IMR-90 (cell line): ENCODE measurements at regions not wholly inside any gene's neighbourhood (a gene's known extent, or its start where the extent isn't known, plus 50 kb on each side); places are given as distances from the start of the nearest gene placed in this dataset.

ENCODE experiments used
- ATAC-seq: fragments of 200-7000 bp; cut with Tn5 transposase; 2 replicates; pipeline ENCODE4 v1.9.1; 2020; ENCODE audit warnings: low read depth, mild to moderate bottlenecking, moderate library complexity
- BruUV-seq: library from RNA; stranded (reverse); fragments of 400-500 nt; replicated peaks from 2 replicates; lab custom pipeline; 2021; lab: Mats Ljungman, UMichigan
- CTCF ChIA-PET: fragments of 300-600 bp; formaldehyde crosslinking; extraction: SDS; loops from one replicate; lab custom pipeline; 2021; ENCODE audit warnings: antibody characterized with exemption; lab: Yijun Ruan, JAX
- POLR2A ChIA-PET: fragments of 300-600 bp; sonication (Branson Sonifier 250); formaldehyde crosslinking; loops from one replicate; lab custom pipeline; 2022; ENCODE audit warnings: antibody characterized with exemption; ENCODE audit not compliant: unreplicated experiment; lab: Charles Lee
- DNase-seq: peaks from one replicate; pipeline ENCODE4 v3.0.0; 2013
- H2AFZ ChIP-seq: replicated peaks from 2 replicates; pipeline ENCODE3; 2013; ENCODE audit warnings: low read length, mild to moderate bottlenecking; ENCODE audit not compliant: poor library complexity
- H2AK5ac ChIP-seq: 2 replicates; pipeline ENCODE4 v1.6.1; 2013; ENCODE audit warnings: low read depth, low read length, inconsistent platforms
- H2AK9ac ChIP-seq: replicated peaks from 2 replicates; pipeline ENCODE3; 2013; ENCODE audit warnings: mild to moderate bottlenecking, low read depth, low read length, moderate library complexity; ENCODE audit not compliant: poor library complexity
- H2BK120ac ChIP-seq: 2 replicates; pipeline ENCODE4 v1.6.1; 2013; ENCODE audit warnings: low read depth, low read length, inconsistent platforms
- H2BK15ac ChIP-seq: 3 replicates; pipeline ENCODE4 v1.6.1; 2013; ENCODE audit warnings: low read depth, low read length, inconsistent platforms
- H2BK20ac ChIP-seq: 2 replicates; pipeline ENCODE4 v1.6.1; 2013; ENCODE audit warnings: low read depth, mild to moderate bottlenecking, inconsistent platforms, low read length, moderate library complexity
- H2BK5ac ChIP-seq: 2 replicates; pipeline ENCODE4 v1.6.1; 2013; ENCODE audit warnings: mild to moderate bottlenecking, low read depth, low read length, inconsistent platforms; ENCODE audit not compliant: poor library complexity, severe bottlenecking
- H3K14ac ChIP-seq: replicated peaks from 2 replicates; pipeline ENCODE4 v1.6.1; 2013; ENCODE audit warnings: low read depth, low read length, inconsistent platforms
- H3K18ac ChIP-seq: 2 replicates; pipeline ENCODE4 v1.6.1; 2013; ENCODE audit warnings: low read depth, low read length, control low read depth
- H3K23ac ChIP-seq: 2 replicates; pipeline ENCODE4 v1.6.1; 2013; ENCODE audit warnings: low read depth, low read length, inconsistent platforms
- H3K27ac ChIP-seq: 2 replicates; pipeline ENCODE4 v1.5.1; 2013; ENCODE audit warnings: mild to moderate bottlenecking, control low read depth, low read length; ENCODE audit not compliant: insufficient read depth
- H3K27me3 ChIP-seq: 2 replicates; pipeline ENCODE4 v1.6.1; 2013; ENCODE audit warnings: low read length; ENCODE audit not compliant: control insufficient read depth, insufficient read depth
- H3K36me3 ChIP-seq: 2 replicates; pipeline ENCODE4 v1.6.1; 2013; ENCODE audit warnings: low read length, mixed read lengths; ENCODE audit not compliant: control insufficient read depth, insufficient read depth
- H3K4ac ChIP-seq: 2 replicates; pipeline ENCODE4 v1.6.1; 2013; ENCODE audit warnings: low read depth, low read length, inconsistent platforms
- H3K4me1 ChIP-seq: 2 replicates; pipeline ENCODE4 v1.6.1; 2013; ENCODE audit warnings: low read length, mixed read lengths; ENCODE audit not compliant: control insufficient read depth, insufficient read depth
- H3K4me2 ChIP-seq: 2 replicates; pipeline ENCODE4 v1.6.1; 2013; ENCODE audit warnings: low read depth, mild to moderate bottlenecking, control low read depth, low read length, moderate library complexity
- H3K4me3 ChIP-seq: 2 replicates; pipeline ENCODE4 v1.5.1; 2013; ENCODE audit warnings: low read depth, mild to moderate bottlenecking, control low read depth, low read length, moderate library complexity; ENCODE audit not compliant: insufficient read depth
- H3K56ac ChIP-seq: 2 replicates; pipeline ENCODE4 v1.6.1; 2013; ENCODE audit warnings: low read length, inconsistent platforms; ENCODE audit not compliant: insufficient read depth; ENCODE audit errors: extremely low read depth
- H3K79me1 ChIP-seq, 2 experiments: 2 replicates each; pipeline ENCODE4 v1.6.1; 2013; ENCODE audit warnings: low read length in 2 of 2, inconsistent platforms in 1 of 2, low read depth in 1 of 2
- H3K9ac ChIP-seq: 2 replicates; pipeline ENCODE4 v1.6.1; 2013; ENCODE audit warnings: low read depth, low read length, control low read depth
- H3K9me1 ChIP-seq: 2 replicates; pipeline ENCODE4 v1.6.1; 2013; ENCODE audit warnings: low read length, inconsistent platforms; ENCODE audit not compliant: insufficient read depth
- H3K9me3 ChIP-seq: 2 replicates; pipeline ENCODE4 v1.6.1; 2013; ENCODE audit warnings: low read length; ENCODE audit not compliant: control insufficient read depth, insufficient read depth
- H4K20me1 ChIP-seq: 2 replicates; pipeline ENCODE4 v1.6.1; 2013; ENCODE audit warnings: low read length, inconsistent platforms; ENCODE audit not compliant: insufficient read depth
- H4K5ac ChIP-seq: 2 replicates; pipeline ENCODE4 v1.6.1; 2013; ENCODE audit warnings: mild to moderate bottlenecking, low read depth, low read length, control low read depth
- H4K8ac ChIP-seq, 2 experiments: 2 replicates each; pipeline ENCODE4 v1.6.1; 2013; ENCODE audit warnings: low read depth in 2 of 2, low read length in 2 of 2, control low read depth in 1 of 2, inconsistent platforms in 1 of 2
- H4K91ac ChIP-seq: 2 replicates; pipeline ENCODE4 v1.6.1; 2013; ENCODE audit warnings: low read depth, low read length, inconsistent platforms; ENCODE audit not compliant: insufficient read depth
- BHLHE40 ChIP-seq: fragments of 150-350 bp; IDR thresholded peaks from 2 replicates; pipeline ENCODE4 v1.6.1; 2016; ENCODE audit warnings: mild to moderate bottlenecking, low read depth, low read length
- CEBPB ChIP-seq: IDR thresholded peaks from 2 replicates; pipeline ENCODE4 v1.6.1; 2012; ENCODE audit warnings: low read depth, low read length, improper control_type of control experiment
- CHD1 ChIP-seq: IDR thresholded peaks from 2 replicates; pipeline ENCODE4 v1.6.1; 2012; ENCODE audit warnings: low read depth, low read length, improper control_type of control experiment
- CTCF ChIP-seq: conservative IDR thresholded peaks from 2 replicates; pipeline ENCODE4 v1.5.1; 2012; ENCODE audit warnings: mild to moderate bottlenecking, low read depth, low read length, improper control_type of control experiment
- ELK1 ChIP-seq: fragments of 150-350 bp; IDR thresholded peaks from 2 replicates; pipeline ENCODE4 v1.6.1; 2016; ENCODE audit warnings: low read depth, mild to moderate bottlenecking, low read length, moderate library complexity, borderline replicate concordance
- FOS ChIP-seq: fragments of 150-350 bp; IDR thresholded peaks from 2 replicates; pipeline ENCODE4 v1.6.1; 2016; ENCODE audit warnings: low read depth, low read length
- MAFK ChIP-seq: IDR thresholded peaks from 2 replicates; pipeline ENCODE4 v1.6.1; 2012; ENCODE audit warnings: low read depth, low read length, improper control_type of control experiment
- MAZ ChIP-seq: IDR thresholded peaks from 2 replicates; pipeline ENCODE4 v1.6.1; 2012; ENCODE audit warnings: low read depth, mild to moderate bottlenecking, low read length, improper control_type of control experiment, moderate library complexity, borderline replicate concordance
- MXI1 ChIP-seq: IDR thresholded peaks from 2 replicates; pipeline ENCODE4 v1.6.1; 2012; ENCODE audit warnings: low read depth, mild to moderate bottlenecking, low read length, moderate library complexity, borderline replicate concordance
- NFE2L2 ChIP-seq: fragments of 150-350 bp; IDR thresholded peaks from 2 replicates; pipeline ENCODE4 v1.6.1; 2016; ENCODE audit warnings: low read depth, mild to moderate bottlenecking, low read length
- POLR2A ChIP-seq: IDR thresholded peaks from 2 replicates; pipeline ENCODE4 v1.6.1; 2012; ENCODE audit warnings: mild to moderate bottlenecking, low read depth, low read length
- RAD21 ChIP-seq: IDR thresholded peaks from 2 replicates; pipeline ENCODE4 v1.6.1; 2012; ENCODE audit warnings: low read length, improper control_type of control experiment
- RCOR1 ChIP-seq: IDR thresholded peaks from 2 replicates; pipeline ENCODE4 v1.6.1; 2012; ENCODE audit warnings: mild to moderate bottlenecking, low read length, improper control_type of control experiment; ENCODE audit not compliant: insufficient replicate concordance
- RFX5 ChIP-seq: IDR thresholded peaks from 2 replicates; pipeline ENCODE4 v1.8.0; 2012; ENCODE audit warnings: low read depth, mild to moderate bottlenecking, low read length, moderate library complexity
- SMC3 ChIP-seq: fragments of 150-350 bp; IDR thresholded peaks from 2 replicates; pipeline ENCODE4 v1.6.1; 2016; ENCODE audit warnings: low read depth, mild to moderate bottlenecking, antibody characterized with exemption, low read length, moderate library complexity
- USF2 ChIP-seq: fragments of 150-350 bp; IDR thresholded peaks from 2 replicates; pipeline ENCODE4 v1.6.1; 2017; ENCODE audit warnings: mild to moderate bottlenecking, antibody characterized with exemption, low read length, low read depth
- WGBS, 2 experiments: methylation state at CpG; one replicate each; pipeline versions ENCODE4 v1.1.5 to v1.1.7; 2013; ENCODE audit warnings: missing lambda C conversion rate in 2 of 2; ENCODE audit not compliant: insufficient read length in 1 of 2; ENCODE audit errors: extremely low coverage in 2 of 2; 5-methylcytosine and 5-hydroxymethylcytosine counted together
- dilution Hi-C: fragments of 300-500 bp; cut with HindIII; formaldehyde crosslinking; loops from one replicate; pipeline ENCODE4 v1.14.3; 2018; ENCODE audit warnings: low sequenced_read_pairs; ENCODE audit not compliant: unreplicated experiment
- in situ Hi-C: fragments of 300-500 bp; cut with MboI; formaldehyde crosslinking; loops from 3 replicates; pipeline ENCODE4 v1.14.3; 2019; ENCODE audit warnings: low sequenced_read_pairs, inconsistent platforms, mixed read lengths
- intact Hi-C: fragments of 100-400 bp; cut with micrococcal nuclease; formaldehyde crosslinking; loops from 2 replicates; pipeline ENCODE4 v1.10.0; 2022

GRCh38 chr1:221118176-221118937 lies 239.1 kb downstream of the HLX start:
- H3K23ac ChIP-seq = no peak overlapping the region
- H3K9ac ChIP-seq = no peak overlapping the region
- in situ Hi-C loops (no loop called here), dilution Hi-C loops (no loop called here), intact Hi-C loops (no loop called here)
- no peak overlapping the region for H4K8ac ChIP-seq
- no peak overlapping the region for H4K91ac ChIP-seq
- H3K4me1 ChIP-seq = no peaks in the 10 kb centered on the region; the same call in 1 of the 2 replicates
- TF ChIP-seq RAD21 (no peak), RCOR1 (no peak), MXI1 (no peak), MAFK (no peak), CTCF (no peak), BHLHE40 (no peak), ELK1 (no peak), POLR2A (no peak), SMC3 (no peak), CHD1 (no peak), MAZ (no peak), CEBPB (no peak), NFE2L2 (no peak), RFX5 (no peak), USF2 (no peak), FOS (no peak)
- H3K27me3 ChIP-seq = no peaks in the 10 kb centered on the region
- H3K4me3 ChIP-seq = no peak overlapping the region
- no peak overlapping the region for H3K4me2 ChIP-seq
- H3K36me3 ChIP-seq = no peaks in the 10 kb centered on the region
- H3K18ac ChIP-seq = no peak overlapping the region
- peaks cover 7% of the 10 kb centered on the region; the same call in 1 of the 2 replicates for H3K9me1 ChIP-seq
- no peak overlapping the region for H2BK15ac ChIP-seq
- ChIA-PET CTCF (interaction anchor here (1.3 kb wide), 1 partner anchor 244 kb away, joined by 5 read pairs; no protein-coding TSS in a partner anchor), POLR2A (no interaction called here)
- ATAC-seq = no peak
- no peaks in the 10 kb centered on the region for H4K20me1 ChIP-seq
- H2BK5ac ChIP-seq = no peak overlapping the region
- no peak for DNase-seq
- H2AK5ac ChIP-seq = no peak overlapping the region
- H4K5ac ChIP-seq = no peak overlapping the region
- no peak overlapping the region for H2BK20ac ChIP-seq
- H3K79me1 ChIP-seq = no peaks in the 10 kb centered on the region
- H2AFZ ChIP-seq = no peak overlapping the region
- H3K14ac ChIP-seq = no peak overlapping the region; the same call in 1 of the 2 replicates
- no peak overlapping the region for H3K4ac ChIP-seq
- H3K9me3 ChIP-seq = no peaks in the 10 kb centered on the region
- no CpG with 5 or more reads among the region's 3 CpGs for WGBS, 2 experiments
- H3K27ac ChIP-seq = no peak overlapping the region
- no peak overlapping the region for H2BK120ac ChIP-seq
- no peak overlapping the region for H3K56ac ChIP-seq
- no peak overlapping the region for H2AK9ac ChIP-seq
- BruUV-seq = no TSS peak
